Kidney (tissue), 13 donors: ENCODE measurements at regions not wholly inside any gene's neighbourhood (a gene's known extent, or its start where the extent isn't known, plus 50 kb on each side); places are given as distances from the start of the nearest gene placed in this dataset.

ENCODE experiments used
- DNase-seq, 5 donors: peaks; one replicate each; pipeline ENCODE4 v3.0.0-alpha.2; 2013 to 2020
- FAIRE-seq: peaks from 2 replicates; lab custom pipeline; 2012; peaks lifted over from hg19 to GRCh38; lab: Jason Lieb, UNC
- H3K27ac ChIP-seq, 2 donors: one replicate each; pipeline ENCODE4 v1.7.0; 2013; ENCODE audit warnings: low read depth in 2 of 2, low read length in 2 of 2, inconsistent platforms in 1 of 2
- H3K27me3 ChIP-seq: one replicate; pipeline ENCODE4 v1.7.1; 2013; ENCODE audit warnings: low read length, inconsistent platforms; ENCODE audit not compliant: control insufficient read depth, insufficient read depth
- H3K36me3 ChIP-seq, 3 donors: one replicate each; pipeline versions ENCODE4 v1.7.0 to v1.7.1; 2013; ENCODE audit warnings: low read length in 3 of 3, control low read depth in 1 of 3, inconsistent platforms in 1 of 3; ENCODE audit not compliant: insufficient read depth in 3 of 3, control insufficient read depth in 2 of 3
- H3K4me1 ChIP-seq, 3 donors: one replicate each; pipeline versions ENCODE4 v1.7.0 to v1.7.1; 2013; ENCODE audit warnings: low read length in 3 of 3, inconsistent platforms in 1 of 3, low read depth in 1 of 3; ENCODE audit not compliant: control insufficient read depth in 2 of 3, insufficient read depth in 2 of 3
- H3K4me3 ChIP-seq, 3 donors: one replicate each; pipeline versions ENCODE4 v1.7.0 to v1.8.1; 2013; ENCODE audit warnings: low read length in 3 of 3, control low read depth in 1 of 3, inconsistent platforms in 1 of 3
- H3K9ac ChIP-seq, 3 donors: one replicate each; pipeline versions ENCODE4 v1.7.0 to v1.7.1; 2013; ENCODE audit warnings: low read length in 3 of 3, control low read depth in 1 of 3, inconsistent platforms in 1 of 3
- H3K9me3 ChIP-seq, 3 donors: one replicate each; pipeline versions ENCODE4 v1.7.0 to v1.7.1; 2013; ENCODE audit warnings: low read length in 3 of 3, control low read depth in 1 of 3, inconsistent platforms in 1 of 3; ENCODE audit not compliant: control insufficient read depth in 2 of 3, insufficient read depth in 1 of 3
- intact Hi-C: fragments of 100-400 bp; cut with DNase I; formaldehyde crosslinking; loops from one replicate; pipeline ENCODE4 v1.11.1; 2022
- TF ChIP-seq, protein P1 (sequence below): IDR thresholded peaks from 3 replicates; pipeline ENCODE4 v1.5.1; 2012; ENCODE audit warnings: mild to moderate bottlenecking, moderate library complexity, borderline replicate concordance; ENCODE audit not compliant: insufficient read depth; ENCODE audit errors: extremely low read depth
- donor health status: control.
- donor health status: control.
- donor health status: control.
- donor health status: control.
- donor health status: control.
- donor health status: DM: yes; HTN: yes; CAD: no.
- donor health status: Normal renal cell carcinoma (clear cell type).

DNA sequence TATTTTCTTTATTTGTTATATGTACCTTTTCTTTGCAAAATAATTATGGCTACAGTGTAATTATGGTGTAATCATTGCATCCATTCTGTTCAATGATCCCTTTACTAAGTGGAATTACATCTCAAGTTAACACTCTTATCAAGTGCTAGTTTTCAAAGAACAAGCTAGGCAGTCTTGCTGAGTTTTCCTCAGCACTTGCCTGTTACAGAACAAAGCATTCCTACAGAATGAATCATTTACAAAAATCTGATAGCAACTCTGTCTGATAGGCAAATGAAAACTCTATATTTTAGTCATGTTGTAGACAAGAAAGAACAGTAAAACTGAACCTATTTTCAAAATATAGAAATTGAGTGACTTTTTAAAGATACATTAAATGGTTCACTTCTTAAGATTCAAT is 109.8 kb upstream of the POU3F2 start:
- DNase-seq (no peak), FAIRE-seq (no peak)
- H3K4me3 ChIP-seq = no peak overlapping the region
- no peaks in the 10 kb centered on the region for H3K27me3 ChIP-seq
- no peak overlapping the region for H3K9ac ChIP-seq
- H3K27ac ChIP-seq = no peak overlapping the region
- intact Hi-C loops = no loop called here
- no peaks in the 10 kb centered on the region for H3K4me1 ChIP-seq
- no peaks in the 10 kb centered on the region for H3K36me3 ChIP-seq
- TF ChIP-seq, protein P1, sequence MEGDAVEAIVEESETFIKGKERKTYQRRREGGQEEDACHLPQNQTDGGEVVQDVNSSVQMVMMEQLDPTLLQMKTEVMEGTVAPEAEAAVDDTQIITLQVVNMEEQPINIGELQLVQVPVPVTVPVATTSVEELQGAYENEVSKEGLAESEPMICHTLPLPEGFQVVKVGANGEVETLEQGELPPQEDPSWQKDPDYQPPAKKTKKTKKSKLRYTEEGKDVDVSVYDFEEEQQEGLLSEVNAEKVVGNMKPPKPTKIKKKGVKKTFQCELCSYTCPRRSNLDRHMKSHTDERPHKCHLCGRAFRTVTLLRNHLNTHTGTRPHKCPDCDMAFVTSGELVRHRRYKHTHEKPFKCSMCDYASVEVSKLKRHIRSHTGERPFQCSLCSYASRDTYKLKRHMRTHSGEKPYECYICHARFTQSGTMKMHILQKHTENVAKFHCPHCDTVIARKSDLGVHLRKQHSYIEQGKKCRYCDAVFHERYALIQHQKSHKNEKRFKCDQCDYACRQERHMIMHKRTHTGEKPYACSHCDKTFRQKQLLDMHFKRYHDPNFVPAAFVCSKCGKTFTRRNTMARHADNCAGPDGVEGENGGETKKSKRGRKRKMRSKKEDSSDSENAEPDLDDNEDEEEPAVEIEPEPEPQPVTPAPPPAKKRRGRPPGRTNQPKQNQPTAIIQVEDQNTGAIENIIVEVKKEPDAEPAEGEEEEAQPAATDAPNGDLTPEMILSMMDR = no peak
- no peaks in the 10 kb centered on the region for H3K9me3 ChIP-seq

DNA sequence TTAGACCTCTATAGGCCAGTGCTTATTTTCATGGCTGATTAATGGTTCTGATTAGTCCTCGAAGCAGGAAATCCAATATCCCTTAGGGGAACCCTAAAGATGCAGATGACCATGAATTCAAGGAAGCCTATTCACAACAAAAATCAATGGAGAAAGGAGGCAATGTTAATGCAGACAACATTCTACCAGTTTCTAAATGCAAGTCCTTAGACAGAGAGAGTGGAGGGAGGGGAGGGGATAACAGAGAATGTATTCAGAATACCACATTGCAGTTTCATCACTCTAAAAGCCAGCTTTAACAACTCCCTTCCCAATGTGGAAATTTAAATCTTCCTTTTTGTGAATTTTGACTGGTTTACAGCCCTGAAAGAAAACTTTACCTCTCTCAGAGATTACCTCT is 87.1 kb upstream of the POU3F2 start:
- FAIRE-seq = no peak
- TF ChIP-seq, protein P1 = no peak
- H3K4me3 ChIP-seq = no peak overlapping the region
- intact Hi-C loops = no loop called here
- H3K9ac ChIP-seq = no peak overlapping the region
- H3K9me3 ChIP-seq = no peaks in the 10 kb centered on the region
- no peaks in the 10 kb centered on the region for H3K27me3 ChIP-seq
- H3K27ac ChIP-seq = no peak overlapping the region
- no peaks in the 10 kb centered on the region for H3K36me3 ChIP-seq
- no peak for DNase-seq
- H3K4me1 ChIP-seq = no peaks in the 10 kb centered on the region

DNA sequence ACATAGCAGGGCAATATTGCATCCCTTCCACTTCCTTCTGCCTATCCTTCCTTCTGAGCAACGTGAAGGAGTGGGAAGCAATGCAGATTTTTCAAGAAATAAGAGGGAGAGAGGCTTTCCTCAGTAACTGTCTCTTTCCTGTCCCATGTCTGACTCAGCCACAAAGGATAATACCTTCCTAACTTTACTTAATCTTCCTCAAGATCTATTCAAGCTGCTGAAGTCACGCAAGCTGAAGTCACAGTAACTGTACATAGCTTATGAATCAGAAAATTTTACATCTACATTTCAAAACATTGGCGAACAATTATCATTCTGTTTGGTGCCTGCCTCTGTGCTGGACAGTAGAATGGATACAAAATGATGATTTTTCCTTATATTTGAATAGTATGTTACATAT is 86.4 kb upstream of the POU3F2 start:
- no peaks in the 10 kb centered on the region for H3K36me3 ChIP-seq
- no peak for FAIRE-seq
- DNase-seq = no peak
- no peaks in the 10 kb centered on the region for H3K4me1 ChIP-seq
- no peak overlapping the region for H3K9ac ChIP-seq
- intact Hi-C loops = no loop called here
- H3K27ac ChIP-seq = no peak overlapping the region
- H3K4me3 ChIP-seq = no peak overlapping the region
- TF ChIP-seq, protein P1 = no peak
- no peaks in the 10 kb centered on the region for H3K9me3 ChIP-seq
- H3K27me3 ChIP-seq = no peaks in the 10 kb centered on the region

DNA sequence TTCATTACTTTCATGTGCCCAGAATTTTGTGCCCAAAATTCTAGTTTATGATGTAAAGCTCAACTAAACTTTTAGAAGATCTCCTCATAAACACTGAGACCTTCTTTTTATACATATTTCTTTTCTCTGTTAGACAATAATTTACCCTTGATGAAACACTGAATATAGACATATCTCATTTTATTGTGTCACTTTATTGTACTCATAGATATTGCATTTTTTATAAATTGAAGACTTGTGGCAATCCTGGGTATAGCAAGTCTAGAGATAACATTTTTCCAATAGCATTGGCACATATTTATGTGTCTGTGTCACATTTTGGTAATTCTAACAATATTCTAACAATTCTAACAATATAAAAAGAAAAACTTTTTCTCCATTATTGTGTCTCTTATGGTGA is 74.9 kb upstream of the POU3F2 start:
- DNase-seq = no peak
- Histone ChIP-seq H3K36me3 (no peaks in the 10 kb centered on the region), H3K4me1 (no peaks in the 10 kb centered on the region), H3K9me3 (no peaks in the 10 kb centered on the region), H3K27ac (no peak overlapping the region), H3K27me3 (no peaks in the 10 kb centered on the region), H3K9ac (no peak overlapping the region), H3K4me3 (no peak overlapping the region)
- no peak for FAIRE-seq
- intact Hi-C loops = no loop called here
- TF ChIP-seq, protein P1 = no peak
